ENCODE measurements at regions not wholly inside any gene's neighbourhood (a gene's known extent, or its start where the extent isn't known, plus 50 kb on each side); places are given as distances from the start of the nearest gene placed in this dataset.

- H3K36me3 ChIP-seq = no peaks in the 10 kb centered on the region
- no peaks in the 10 kb centered on the region for H3K27me3 ChIP-seq (replicated peaks; ENCODE audit: insufficient read depth)
- H3K9me3 ChIP-seq = no peaks in the 10 kb centered on the region
- TF ChIP-seq CTCF (IDR thresholded peaks at IDR 0.05) = no peak
- H3K27ac ChIP-seq = no peak overlapping the region
- ATAC-seq (ENCODE audit: insufficient number of reproducible peaks, low FRiP score, low read depth) (no peak), DNase-seq (ENCODE audit: low spot score) (no peak)
- H3K4me3 ChIP-seq = no peak overlapping the region
- H3K4me1 ChIP-seq (ENCODE audit: control insufficient read depth in 1 of 2, low read depth in 2 of 2) = peaks cover 5% of the 10 kb centered on the region in 2 donors
These were observed 396.9 kb upstream of the ADGRB3 start for GRCh38 chr6:68238097-68238601.

- no peak for TF ChIP-seq CTCF (IDR thresholded peaks at IDR 0.05)
- ATAC-seq (ENCODE audit: insufficient number of reproducible peaks, low FRiP score, low read depth) (no peak), DNase-seq (ENCODE audit: low spot score) (no peak)
- Histone ChIP-seq H3K36me3 (no peaks in the 10 kb centered on the region), H3K4me1 (ENCODE audit: control insufficient read depth in 1 of 2, low read depth in 2 of 2) (peaks cover 5% of the 10 kb centered on the region in 2 donors), H3K27me3 (replicated peaks; ENCODE audit: insufficient read depth) (no peaks in the 10 kb centered on the region), H3K9me3 (no peaks in the 10 kb centered on the region), H3K27ac (no peak overlapping the region), H3K4me3 (no peak overlapping the region)
These were observed 397.9 kb upstream of the ADGRB3 start for GRCh38 chr6:68237205-68237604.

- H3K27ac ChIP-seq = no peak overlapping the region
- H3K27me3 ChIP-seq (replicated peaks; ENCODE audit: insufficient read depth) = no peaks in the 10 kb centered on the region
- no peak overlapping the region for H3K4me3 ChIP-seq
- peaks cover 5% of the 10 kb centered on the region in 2 donors for H3K4me1 ChIP-seq (ENCODE audit: control insufficient read depth in 1 of 2, low read depth in 2 of 2)
- ATAC-seq (ENCODE audit: insufficient number of reproducible peaks, low FRiP score, low read depth) = no peak
- no peak for TF ChIP-seq CTCF (IDR thresholded peaks at IDR 0.05)
- no peak for DNase-seq (ENCODE audit: low spot score)
- H3K9me3 ChIP-seq = no peaks in the 10 kb centered on the region
- H3K36me3 ChIP-seq = no peaks in the 10 kb centered on the region
These were observed 399.7 kb upstream of the ADGRB3 start for GRCh38 chr6:68235326-68235784.

GRCh38 chr6:68233623-68234022 is 401.5 kb upstream of the ADGRB3 start:
- no peak overlapping the region for H3K27ac ChIP-seq
- peaks cover 5% of the 10 kb centered on the region in 2 donors for H3K4me1 ChIP-seq (ENCODE audit: control insufficient read depth in 1 of 2, low read depth in 2 of 2)
- no peak for DNase-seq (ENCODE audit: low spot score)
- no peak overlapping the region for H3K4me3 ChIP-seq
- no peak for TF ChIP-seq CTCF (IDR thresholded peaks at IDR 0.05)
- no peak for ATAC-seq (ENCODE audit: insufficient number of reproducible peaks, low FRiP score, low read depth)
- H3K9me3 ChIP-seq = no peaks in the 10 kb centered on the region
- no peaks in the 10 kb centered on the region for H3K27me3 ChIP-seq (replicated peaks; ENCODE audit: insufficient read depth)
- no peaks in the 10 kb centered on the region for H3K36me3 ChIP-seq

GRCh38 chr6:68229566-68229965 is 405.5 kb upstream of the ADGRB3 start:
- H3K9me3 ChIP-seq = no peaks in the 10 kb centered on the region
- H3K4me3 ChIP-seq = no peak overlapping the region
- peaks cover 0 to 5% of the 10 kb centered on the region in 2 donors for H3K4me1 ChIP-seq (ENCODE audit: control insufficient read depth in 1 of 2, low read depth in 2 of 2)
- no peak overlapping the region for H3K27ac ChIP-seq
- ATAC-seq (ENCODE audit: insufficient number of reproducible peaks, low FRiP score, low read depth) (no peak), DNase-seq (ENCODE audit: low spot score) (no peak)
- H3K27me3 ChIP-seq (replicated peaks; ENCODE audit: insufficient read depth) = no peaks in the 10 kb centered on the region
- TF ChIP-seq CTCF (IDR thresholded peaks at IDR 0.05) = no peak
- no peaks in the 10 kb centered on the region for H3K36me3 ChIP-seq

Measured in thoracic aorta (tissue), 2 donors.